Natural killer cell (primary cell): ENCODE measurements at regions not wholly inside any gene's neighbourhood (a gene's known extent, or its start where the extent isn't known, plus 50 kb on each side); places are given as distances from the start of the nearest gene placed in this dataset.

Source experiments
- ATAC-seq, 3 donors: fragments of 150-1000 bp in 2 of 3; fragments of 200-7000 bp in 1 of 3; cut with Tn5 transposase; 1 replicate in 1 of 3; 2 replicates in 2 of 3; pipeline ENCODE4 v1.10.0; 2021; ENCODE audit warnings: mild to moderate bottlenecking in 2 of 3, moderate library complexity in 2 of 3
- DNase-seq, 2 donors: peaks; one replicate each; pipeline versions ENCODE4 v3.0.0 to v3.0.0-alpha.2; 2013 to 2021; ENCODE audit warnings: mixed read lengths in 1 of 2
- H3K27ac ChIP-seq: one replicate; pipeline ENCODE4 v1.5.1; 2013; ENCODE audit warnings: mild to moderate bottlenecking, low read length
- H3K27me3 ChIP-seq: one replicate; pipeline ENCODE4 v1.6.1; 2013; ENCODE audit warnings: low read length; ENCODE audit not compliant: control insufficient read depth, insufficient read depth
- H3K36me3 ChIP-seq: one replicate; pipeline ENCODE4 v1.6.1; 2013; ENCODE audit warnings: low read length; ENCODE audit not compliant: control insufficient read depth, insufficient read depth
- H3K4me1 ChIP-seq: one replicate; pipeline ENCODE4 v1.6.1; 2013; ENCODE audit warnings: low read length; ENCODE audit not compliant: control insufficient read depth, insufficient read depth
- H3K4me3 ChIP-seq: one replicate; pipeline ENCODE4 v1.5.1; 2013; ENCODE audit warnings: low read length
- H3K9me3 ChIP-seq: one replicate; pipeline ENCODE4 v1.6.1; 2013; ENCODE audit warnings: low read length; ENCODE audit not compliant: control insufficient read depth, insufficient read depth
- H3K27ac Mint-ChIP-seq, 2 donors: one replicate each; pipeline ENCODE4 v1.8.0; 2022; ENCODE audit warnings: mild to moderate bottlenecking in 2 of 2, mixed read lengths in 2 of 2, moderate library complexity in 1 of 2
- H3K27me3 Mint-ChIP-seq, 2 donors: one replicate each; pipeline ENCODE4 v1.8.0; 2022; ENCODE audit warnings: low read depth in 2 of 2, mixed read lengths in 2 of 2
- H3K36me3 Mint-ChIP-seq: one replicate; pipeline ENCODE4 v1.8.0; 2022; ENCODE audit warnings: mixed read lengths
- H3K4me1 Mint-ChIP-seq, 2 donors: one replicate each; pipeline ENCODE4 v1.8.0; 2022; ENCODE audit warnings: mixed read lengths in 2 of 2
- H3K4me3 Mint-ChIP-seq: one replicate; pipeline ENCODE4 v1.8.0; 2022; ENCODE audit warnings: mild to moderate bottlenecking, moderate library complexity, mixed read lengths
- H3K9me3 Mint-ChIP-seq, 2 donors: one replicate each; pipeline ENCODE4 v1.8.0; 2022; ENCODE audit warnings: mixed read lengths in 2 of 2
- CTCF ChIP-seq: fragments of 200-600 bp; IDR thresholded peaks from one replicate; pipeline ENCODE4 v1.8.0; 2022; ENCODE audit warnings: antibody characterized with exemption
- WGBS: methylation state at CpG from one replicate; pipeline ENCODE4 v1.1.7; 2013; ENCODE audit warnings: missing lambda C conversion rate; ENCODE audit not compliant: insufficient coverage; 5-methylcytosine and 5-hydroxymethylcytosine counted together
- intact Hi-C: fragments of 100-400 bp; cut with micrococcal nuclease; formaldehyde crosslinking; loops from one replicate; pipeline ENCODE4 v1.14.2; 2022

GRCh38 chr5:45189042-45189441, 380.3 kb downstream of the MRPS30 start:
- Mint-ChIP-seq H3K9me3 (peaks cover 17 to 27% of the 10 kb centered on the region in 2 donors), H3K4me3 (no peak overlapping the region), H3K36me3 (peaks cover 10% of the 10 kb centered on the region), H3K27ac (no peak overlapping the region), H3K4me1 (no peaks in the 10 kb centered on the region), H3K27me3 (no peaks in the 10 kb centered on the region)
- no peaks in the 10 kb centered on the region for H3K9me3 ChIP-seq
- intact Hi-C loops, result no loop called here
- H3K36me3 ChIP-seq, result no peaks in the 10 kb centered on the region
- no peak overlapping the region for H3K27ac ChIP-seq
- ATAC-seq, result no peak
- no peaks in the 10 kb centered on the region for H3K4me1 ChIP-seq
- DNase-seq, result no peak
- no peaks in the 10 kb centered on the region for H3K27me3 ChIP-seq
- TF ChIP-seq CTCF, result no peak
- H3K4me3 ChIP-seq, result no peak overlapping the region

- peaks cover 16 to 24% of the 10 kb centered on the region in 2 donors for H3K9me3 Mint-ChIP-seq
- intact Hi-C loops, result no loop called here
- 74% methylated on average over 4 of the region's 5 CpGs for WGBS
Observed at GRCh38 chr5:45189481-45189880, 380.7 kb downstream of the MRPS30 start.

GRCh38 chr5:45195026-45195425, 386.3 kb downstream of the MRPS30 start:
- H3K27ac Mint-ChIP-seq, result no peak overlapping the region

More at GRCh38 chr5:45189481-45189880, 380.7 kb downstream of the MRPS30 start:
- no peaks in the 10 kb centered on the region for H3K27me3 Mint-ChIP-seq
- no peak for ATAC-seq
- Histone ChIP-seq H3K27me3 (no peaks in the 10 kb centered on the region), H3K27ac (no peak overlapping the region), H3K9me3 (no peaks in the 10 kb centered on the region), H3K4me1 (no peaks in the 10 kb centered on the region), H3K36me3 (no peaks in the 10 kb centered on the region), H3K4me3 (no peak overlapping the region)
- H3K27ac Mint-ChIP-seq, result no peak overlapping the region
- no peaks in the 10 kb centered on the region for H3K4me1 Mint-ChIP-seq
- no peak for DNase-seq
- peaks cover 10% of the 10 kb centered on the region for H3K36me3 Mint-ChIP-seq
- TF ChIP-seq CTCF, result no peak
- H3K4me3 Mint-ChIP-seq, result no peak overlapping the region

More at GRCh38 chr5:45195026-45195425, 386.3 kb downstream of the MRPS30 start:
- Histone ChIP-seq H3K27me3 (no peaks in the 10 kb centered on the region), H3K27ac (no peak overlapping the region), H3K4me1 (no peaks in the 10 kb centered on the region), H3K4me3 (no peak overlapping the region), H3K36me3 (no peaks in the 10 kb centered on the region), H3K9me3 (no peaks in the 10 kb centered on the region)
- Mint-ChIP-seq H3K36me3 (peaks cover 10% of the 10 kb centered on the region), H3K27me3 (no peaks in the 10 kb centered on the region), H3K4me1 (no peaks in the 10 kb centered on the region), H3K4me3 (no peak overlapping the region), H3K9me3 (peaks cover 13 to 26% of the 10 kb centered on the region in 2 donors)
- DNase-seq, result no peak
- no peak for ATAC-seq
- intact Hi-C loops, result no loop called here
- TF ChIP-seq CTCF, result no peak
- whole genome bisulfite sequencing, result 89% methylated on average over 1 of the region's 1 CpG
